Lower leg skin (tissue), 4 donors: ENCODE measurements at regions not wholly inside any gene's neighbourhood (a gene's known extent, or its start where the extent isn't known, plus 50 kb on each side); places are given as distances from the start of the nearest gene placed in this dataset.

Experiments
- DNase-seq, 2 donors: peaks; one replicate each; pipeline ENCODE4 v3.0.0-alpha.2; 2019; ENCODE audit warnings: low spot score in 2 of 2
- H3K4me3 ChIP-seq: fragments of 200-600 bp; sonication (generic); 2 replicates; pipeline ENCODE4 v1.5.1; 2017; ENCODE audit warnings: mild to moderate bottlenecking, low read depth; ENCODE audit not compliant: poor library complexity, severe bottlenecking
- POLR2A ChIP-seq, 2 donors: fragments of 450-650 bp; IDR thresholded peaks; one replicate each; pipeline ENCODE4 v1.6.1; 2016 to 2017; ENCODE audit warnings: antibody characterized with exemption in 2 of 2, mild to moderate bottlenecking in 1 of 2, moderate library complexity in 1 of 2
- WGBS, 2 donors: methylation state at CpG; one replicate each; pipeline ENCODE4 v1.1.5; 2018; 5-methylcytosine and 5-hydroxymethylcytosine counted together
- intact Hi-C: fragments of 100-400 bp; cut with DNase I; formaldehyde crosslinking; loops from one replicate; pipeline ENCODE4 v1.15.0; 2023; ENCODE audit warnings: low total_unique reads
- TF ChIP-seq, protein P1 (sequence below), 3 donors: fragments of 450-650 bp; IDR thresholded peaks; one replicate each; pipeline ENCODE4 v1.5.1; 2016; ENCODE audit warnings: antibody characterized with exemption in 3 of 3, mild to moderate bottlenecking in 3 of 3, moderate library complexity in 2 of 3

DNA sequence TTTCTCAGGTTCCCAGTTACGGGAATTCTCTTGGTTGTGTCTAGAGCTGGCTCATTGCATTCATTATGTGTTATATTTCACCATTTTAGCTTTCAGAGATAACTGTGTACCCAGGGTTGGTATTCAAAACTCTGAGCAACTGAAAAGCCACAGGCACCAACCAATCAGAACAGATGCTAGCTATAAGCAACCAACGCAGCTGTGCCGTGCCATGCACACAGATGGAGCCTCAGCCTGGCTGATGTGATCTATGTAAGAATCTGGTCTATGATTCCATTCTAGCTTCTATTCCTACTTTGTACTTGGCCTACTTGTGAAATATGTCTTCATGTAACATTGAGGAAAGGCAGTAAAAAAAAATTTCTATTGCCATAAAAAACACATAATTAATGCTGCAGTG, 95.0 kb upstream of the CCDC80 start:
- DNase-seq = no peak
- intact Hi-C loops = no loop called here
- TF ChIP-seq POLR2A (IDR thresholded peaks at IDR 0.05) = no peak
- TF ChIP-seq, protein P1, sequence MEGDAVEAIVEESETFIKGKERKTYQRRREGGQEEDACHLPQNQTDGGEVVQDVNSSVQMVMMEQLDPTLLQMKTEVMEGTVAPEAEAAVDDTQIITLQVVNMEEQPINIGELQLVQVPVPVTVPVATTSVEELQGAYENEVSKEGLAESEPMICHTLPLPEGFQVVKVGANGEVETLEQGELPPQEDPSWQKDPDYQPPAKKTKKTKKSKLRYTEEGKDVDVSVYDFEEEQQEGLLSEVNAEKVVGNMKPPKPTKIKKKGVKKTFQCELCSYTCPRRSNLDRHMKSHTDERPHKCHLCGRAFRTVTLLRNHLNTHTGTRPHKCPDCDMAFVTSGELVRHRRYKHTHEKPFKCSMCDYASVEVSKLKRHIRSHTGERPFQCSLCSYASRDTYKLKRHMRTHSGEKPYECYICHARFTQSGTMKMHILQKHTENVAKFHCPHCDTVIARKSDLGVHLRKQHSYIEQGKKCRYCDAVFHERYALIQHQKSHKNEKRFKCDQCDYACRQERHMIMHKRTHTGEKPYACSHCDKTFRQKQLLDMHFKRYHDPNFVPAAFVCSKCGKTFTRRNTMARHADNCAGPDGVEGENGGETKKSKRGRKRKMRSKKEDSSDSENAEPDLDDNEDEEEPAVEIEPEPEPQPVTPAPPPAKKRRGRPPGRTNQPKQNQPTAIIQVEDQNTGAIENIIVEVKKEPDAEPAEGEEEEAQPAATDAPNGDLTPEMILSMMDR (IDR thresholded peaks at IDR 0.05) = no peak
- 89 to 94% methylated on average over 3 of the region's 3 CpGs for WGBS, 2 donors
- no peak overlapping the region for H3K4me3 ChIP-seq

DNA sequence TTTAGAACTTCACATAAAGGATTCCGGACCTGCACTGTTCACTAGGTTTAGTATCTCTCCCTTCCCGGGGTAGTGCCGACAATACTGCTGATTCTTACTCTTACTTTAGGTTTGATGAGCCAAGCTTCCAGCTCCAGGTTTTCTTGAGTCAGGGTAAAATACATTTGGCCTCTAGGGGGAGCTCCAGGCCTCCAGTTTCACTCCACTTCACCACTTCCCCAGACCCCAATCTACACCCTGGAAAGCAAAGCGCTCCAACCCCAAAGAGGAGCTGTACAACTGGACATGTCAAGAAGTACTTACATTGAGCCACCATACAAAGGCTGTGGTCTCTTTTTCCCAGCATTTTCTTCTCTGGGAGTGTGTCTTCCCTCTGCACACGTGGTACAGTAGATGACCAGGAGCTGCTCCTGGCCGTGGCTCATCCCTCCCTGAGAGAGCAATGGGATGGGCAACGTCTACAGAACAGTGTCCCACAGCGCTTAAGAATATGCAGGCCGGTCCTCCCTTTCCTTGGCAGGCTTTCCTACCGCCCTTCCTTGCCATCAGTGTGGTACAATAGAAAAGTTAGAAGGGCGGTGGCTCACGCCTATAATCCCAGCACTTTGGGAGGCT, 93.9 kb upstream of the CCDC80 start:
- intact Hi-C loops = no loop called here
- TF ChIP-seq, protein P1 (IDR thresholded peaks at IDR 0.05) = peak in 1 of 3 donors; percentile 50
- TF ChIP-seq POLR2A (IDR thresholded peaks at IDR 0.05) = no peak
- peak in 1 of 2 donors; percentile 41 for DNase-seq
- no peak overlapping the region for H3K4me3 ChIP-seq
- WGBS, 2 donors = 78 to 84% methylated on average over 12 of the region's 12 CpGs

DNA sequence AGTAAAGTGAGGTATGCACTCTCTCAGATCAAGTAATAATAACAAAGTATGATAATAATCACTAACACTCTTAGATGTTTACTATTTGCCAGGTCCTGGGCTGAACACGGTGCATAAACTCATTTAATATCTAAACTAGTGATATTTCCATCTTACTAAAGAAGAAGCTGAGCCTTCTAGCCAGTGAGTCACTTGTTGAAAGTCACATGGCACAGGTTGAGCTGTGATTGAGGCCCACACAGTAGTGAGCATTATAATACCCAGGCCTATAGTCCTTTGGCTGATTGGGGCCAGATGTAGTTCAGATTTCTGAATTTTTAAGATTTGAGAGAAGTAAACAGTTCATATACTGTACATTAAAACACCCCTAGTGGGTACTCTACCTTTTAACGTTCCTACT, 93.2 kb upstream of the CCDC80 start:
- TF ChIP-seq, protein P1 (IDR thresholded peaks at IDR 0.05) = no peak
- no peak for TF ChIP-seq POLR2A (IDR thresholded peaks at IDR 0.05)
- no peak for DNase-seq
- H3K4me3 ChIP-seq = no peak overlapping the region
- WGBS, 2 donors = 73 to 79% methylated on average over 2 of the region's 2 CpGs
- intact Hi-C loops = no loop called here

DNA sequence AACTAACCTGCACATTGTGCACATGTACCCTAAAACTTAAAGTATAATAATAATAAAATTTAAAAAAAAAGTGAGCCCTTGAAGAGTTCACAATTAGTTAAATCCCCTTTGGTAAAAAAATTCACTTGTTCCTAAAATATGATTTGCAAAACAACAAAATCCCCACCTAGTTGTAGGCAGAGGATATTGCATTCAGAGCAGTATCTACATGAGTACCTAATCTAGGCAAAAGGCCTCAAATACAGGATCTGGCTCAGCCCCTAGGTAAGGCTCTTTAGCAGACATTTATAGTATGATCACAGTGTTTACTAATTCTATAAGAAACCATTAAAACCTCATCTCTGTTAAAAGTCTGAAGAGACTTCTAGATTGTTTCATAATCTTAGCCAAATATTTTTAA, 89.3 kb upstream of the CCDC80 start:
- no peak for DNase-seq
- TF ChIP-seq, protein P1 (IDR thresholded peaks at IDR 0.05) = no peak
- no peak for TF ChIP-seq POLR2A (IDR thresholded peaks at IDR 0.05)
- H3K4me3 ChIP-seq = no peak overlapping the region
- intact Hi-C loops = no loop called here

DNA sequence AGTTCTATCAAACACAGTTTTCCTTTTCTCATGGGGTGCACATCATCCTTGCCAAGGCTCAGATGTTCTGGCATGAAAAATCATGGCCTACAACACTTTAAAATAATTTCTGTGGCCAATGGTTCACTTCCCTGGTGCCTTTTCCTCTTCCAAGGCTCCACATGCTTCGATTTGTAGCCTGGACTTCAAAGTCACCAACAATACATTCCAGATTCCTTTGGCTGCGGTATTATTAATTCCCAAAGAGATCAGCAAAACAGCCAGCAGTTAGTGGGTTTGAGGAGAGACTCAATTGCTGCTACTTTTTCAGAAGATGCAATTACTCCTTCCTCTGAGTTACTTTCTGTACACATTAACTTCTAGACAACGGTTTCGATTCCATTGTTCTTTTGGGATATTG, 80.3 kb upstream of the CCDC80 start:
- TF ChIP-seq POLR2A (IDR thresholded peaks at IDR 0.05) = no peak
- TF ChIP-seq, protein P1 (IDR thresholded peaks at IDR 0.05) = no peak
- H3K4me3 ChIP-seq = no peak overlapping the region
- no peak for DNase-seq
- 61 to 65% methylated on average over 4 of the region's 4 CpGs for WGBS, 2 donors
- intact Hi-C loops = no loop called here

DNA sequence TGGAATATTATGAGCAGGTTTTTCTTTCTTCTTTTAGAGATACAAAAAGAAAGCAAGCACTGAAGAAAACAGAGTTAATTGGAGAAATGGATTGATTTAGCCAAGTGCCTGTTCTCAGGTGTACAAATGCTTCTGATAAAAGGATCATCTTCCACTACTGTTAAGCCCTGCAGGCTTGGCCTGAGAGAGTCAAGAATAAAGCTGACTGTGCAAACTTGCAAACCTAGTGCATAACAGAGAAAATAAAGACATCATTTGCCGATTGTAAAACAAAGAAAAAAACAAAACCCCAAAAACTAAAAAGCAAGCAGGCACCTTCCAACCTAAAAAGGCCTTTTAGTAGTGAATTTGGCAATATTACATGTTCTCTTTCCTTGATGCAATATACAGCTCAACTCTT, 78.0 kb upstream of the CCDC80 start:
- H3K4me3 ChIP-seq = no peak overlapping the region
- intact Hi-C loops = no loop called here
- TF ChIP-seq POLR2A (IDR thresholded peaks at IDR 0.05) = no peak
- TF ChIP-seq, protein P1 (IDR thresholded peaks at IDR 0.05) = no peak
- DNase-seq = no peak
- WGBS, 2 donors = 47 to 50% methylated on average over 1 of the region's 1 CpG
